NT2/D1 (cell line): ENCODE measurements at regions not wholly inside any gene's neighbourhood (a gene's known extent, or its start where the extent isn't known, plus 50 kb on each side); places are given as distances from the start of the nearest gene placed in this dataset.

Experiments
- YY1 ChIP-seq: IDR thresholded peaks from 2 replicates; pipeline ENCODE4 v1.6.1; 2011; ENCODE audit not compliant: insufficient read length, insufficient read depth
- ZNF274 ChIP-seq: IDR thresholded peaks from 2 replicates; pipeline ENCODE4 v1.6.1; 2011; ENCODE audit warnings: mild to moderate bottlenecking, low read depth, low read length

GRCh38 chr11:92101920-92102319, 122.7 kb upstream of the FAT3 start:
- TF ChIP-seq YY1 (no peak), ZNF274 (no peak)
